AG04450 (cell line): ENCODE measurements at regions not wholly inside any gene's neighbourhood (a gene's known extent, or its start where the extent isn't known, plus 50 kb on each side); places are given as distances from the start of the nearest gene placed in this dataset.

ENCODE experiments used
- CTCF ChIA-PET: fragments of 300-600, 350-600 bp; formaldehyde crosslinking; extraction: SDS; loops from one replicate; lab custom pipeline; 2022; ENCODE audit warnings: antibody characterized with exemption, inconsistent platforms; lab: Charles Lee
- POLR2A ChIA-PET: fragments of 350-600 bp; formaldehyde crosslinking; extraction: SDS; loops from one replicate; lab custom pipeline; 2021; ENCODE audit warnings: antibody characterized with exemption, inconsistent platforms; lab: Yijun Ruan, JAX
- DNase-seq: peaks from one replicate; pipeline ENCODE4 v3.0.0-alpha.2; 2011; ENCODE audit warnings: low read depth, low spot score
- H3K27ac ChIP-seq: one replicate; pipeline ENCODE4 v1.5.1; 2012; ENCODE audit warnings: low read depth, low read length, control low read depth
- H3K27me3 ChIP-seq: one replicate; pipeline ENCODE4 v1.6.0; 2012; ENCODE audit warnings: low read length; ENCODE audit not compliant: control insufficient read depth, insufficient read depth
- H3K4me3 ChIP-seq: 2 replicates; pipeline ENCODE4 v1.5.1; 2011; ENCODE audit warnings: mild to moderate bottlenecking, low read depth, low read length, control low read depth
- H3K9me3 ChIP-seq: 2 replicates; pipeline ENCODE4 v1.5.1; 2012; ENCODE audit warnings: low read length; ENCODE audit not compliant: control insufficient read depth, insufficient read depth
- CTCF ChIP-seq: IDR thresholded peaks from 2 replicates; pipeline ENCODE4 v1.5.1; 2011; ENCODE audit warnings: low read depth, low read length, control low read depth, inconsistent platforms

DNA sequence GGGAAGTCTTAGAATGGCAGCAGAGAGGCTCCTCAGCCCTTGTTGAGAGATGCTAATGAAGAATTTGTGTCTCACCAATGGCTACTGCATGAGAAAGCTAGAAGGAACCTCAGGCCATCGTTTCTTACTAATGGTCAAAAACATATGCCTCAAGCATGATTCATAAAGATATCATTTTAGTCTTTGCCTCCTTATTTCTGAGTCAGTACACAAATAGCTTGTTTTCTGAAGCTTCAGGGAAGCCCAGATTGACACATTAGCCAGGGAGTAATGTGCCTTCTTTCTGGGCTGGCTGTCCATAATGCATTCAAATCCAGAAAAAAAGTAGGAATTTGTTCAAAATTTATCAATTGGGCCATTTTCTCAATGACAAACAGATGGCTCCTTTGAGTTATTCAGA lies 169.4 kb upstream of the ZBED5 start:
- ChIA-PET CTCF (interaction anchor here (0.7 to 6.1 kb wide), 35 partner anchors 10 to 816 kb away, joined by 3 to 177 read pairs (median 4); partner anchors contain the start of gene GALNT18), POLR2A (interaction anchor here (0.6 to 1.7 kb wide), 3 partner anchors 147 to 593 kb away, joined by 3 to 4 read pairs (median 4); no protein-coding TSS in a partner anchor)
- H3K27ac ChIP-seq: no peak overlapping the region
- H3K27me3 ChIP-seq: no peaks in the 10 kb centered on the region
- DNase-seq: no peak
- no peak for TF ChIP-seq CTCF
- H3K4me3 ChIP-seq: no peak overlapping the region
- H3K9me3 ChIP-seq: no peaks in the 10 kb centered on the region

DNA sequence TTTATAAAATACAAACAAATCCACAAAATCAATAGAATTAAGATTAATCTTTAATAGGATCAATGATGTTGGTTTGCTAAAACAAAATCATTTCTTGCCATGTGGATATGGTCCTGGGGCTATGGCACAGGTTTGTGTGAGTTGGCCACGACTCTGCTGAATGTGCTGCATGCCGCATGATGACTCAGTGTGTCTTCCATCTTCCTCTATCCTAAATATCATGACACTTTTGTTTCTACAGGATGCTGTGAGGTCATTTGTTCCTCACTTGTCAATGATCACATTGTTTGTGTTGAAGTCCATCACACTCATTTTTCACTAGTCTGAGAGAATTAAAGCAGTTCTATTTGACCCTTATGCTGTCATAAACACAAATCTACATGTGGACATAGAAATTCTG lies 167.2 kb upstream of the ZBED5 start:
- POLR2A ChIA-PET: no interaction called here

DNA sequence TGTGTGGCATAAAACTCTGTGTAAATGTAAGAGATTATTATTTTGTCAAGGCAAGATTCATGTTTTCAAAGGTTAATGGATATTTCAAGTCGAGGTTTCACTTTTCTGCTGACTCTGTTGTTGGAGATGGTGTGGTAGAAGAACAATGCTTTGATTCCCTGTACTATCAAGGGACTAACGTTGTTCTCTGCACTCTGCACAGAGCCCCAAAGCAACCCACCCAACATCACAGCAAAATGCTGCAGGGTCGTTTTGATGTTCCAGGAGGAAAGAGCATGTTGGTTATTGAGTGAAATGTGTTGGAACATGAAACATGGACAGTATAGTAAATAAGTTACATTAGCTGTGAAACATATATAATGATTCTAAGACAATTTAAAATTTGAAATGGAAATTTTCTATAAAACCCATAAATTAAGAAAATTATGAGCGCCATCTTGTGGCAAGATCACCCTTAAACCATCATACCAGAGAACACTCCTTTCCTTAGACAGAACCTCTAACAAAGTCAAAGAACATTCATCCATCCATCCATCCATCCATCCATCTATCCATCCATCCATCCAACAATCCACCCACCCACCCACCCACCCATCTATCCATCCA lies 164.4 kb upstream of the ZBED5 start:
- no peak for DNase-seq
- peak; percentile 52 for TF ChIP-seq CTCF
- Histone ChIP-seq H3K4me3 (no peak overlapping the region), H3K27me3 (peaks cover 12% of the 10 kb centered on the region), H3K27ac (no peak overlapping the region), H3K9me3 (no peaks in the 10 kb centered on the region)
- CTCF ChIA-PET: interaction anchor here (0.6 to 3.2 kb wide), 12 partner anchors 16 to 766 kb away, joined by 3 to 58 read pairs (median 9); no protein-coding TSS in a partner anchor
- POLR2A ChIA-PET: no interaction called here

More for the DNA sequence above, 167.2 kb upstream of the ZBED5 start:
- no peak for DNase-seq
- Histone ChIP-seq H3K4me3 (no peak overlapping the region), H3K27me3 (peaks cover 3% of the 10 kb centered on the region), H3K9me3 (no peaks in the 10 kb centered on the region), H3K27ac (no peak overlapping the region)
- CTCF ChIA-PET: interaction anchor here (0.9 to 3.2 kb wide), 5 partner anchors 11 to 763 kb away, joined by 3 to 44 read pairs (median 19); no protein-coding TSS in a partner anchor
- TF ChIP-seq CTCF: no peak

GRCh38 chr11:11021563-11021962 lies 163.7 kb upstream of the ZBED5 start:
- no peak for TF ChIP-seq CTCF
- CTCF ChIA-PET: interaction anchor here (0.6 to 2.2 kb wide), 13 partner anchors 16 to 766 kb away, joined by 3 to 58 read pairs (median 5); no protein-coding TSS in a partner anchor
- POLR2A ChIA-PET: no interaction called here
- Histone ChIP-seq H3K27me3 (peaks cover 17% of the 10 kb centered on the region), H3K9me3 (no peaks in the 10 kb centered on the region), H3K4me3 (no peak overlapping the region), H3K27ac (no peak overlapping the region)
- no peak for DNase-seq

- ChIA-PET CTCF (interaction anchor here (0.6 to 2.2 kb wide), 14 partner anchors 16 to 766 kb away, joined by 3 to 58 read pairs (median 5); no protein-coding TSS in a partner anchor), POLR2A (interaction anchor here (0.8 kb wide), 1 partner anchor 212 kb away, joined by 3 read pairs; the partner anchor contains the start of gene EIF4G2)
- DNase-seq: no peak
- Histone ChIP-seq H3K27me3 (peaks cover 26% of the 10 kb centered on the region), H3K4me3 (no peak overlapping the region), H3K9me3 (no peaks in the 10 kb centered on the region), H3K27ac (no peak overlapping the region)
- TF ChIP-seq CTCF: no peak
Observed at GRCh38 chr11:11020747-11021149, 162.9 kb upstream of the ZBED5 start.
